SIG-M5 treated with dmso at 0.1 percent for 504 hours (cell line): ENCODE measurements at regions not wholly inside any gene's neighbourhood (a gene's known extent, or its start where the extent isn't known, plus 50 kb on each side); places are given as distances from the start of the nearest gene placed in this dataset.

Source experiments
- DNase-seq: peaks from one replicate; lab custom pipeline; 2025; ENCODE audit not compliant: unreplicated experiment; lab: John Stamatoyannopoulos, UW

GRCh38 chr4:22220965-22221364, 272.4 kb upstream of the KCNIP4 start:
- DNase-seq: no peak

GRCh38 chr4:22217480-22217879, 268.9 kb upstream of the KCNIP4 start:
- no peak for DNase-seq

GRCh38 chr4:22216278-22216677, 267.7 kb upstream of the KCNIP4 start:
- no peak for DNase-seq

GRCh38 chr4:22215084-22215483, 266.5 kb upstream of the KCNIP4 start:
- no peak for DNase-seq

- no peak for DNase-seq
Observed at GRCh38 chr4:22203711-22204011, 255.1 kb upstream of the KCNIP4 start.

- no peak for DNase-seq
Observed at GRCh38 chr4:22202975-22203710, 254.6 kb upstream of the KCNIP4 start.

- DNase-seq: no peak
Observed at GRCh38 chr4:22202246-22202974, 253.8 kb upstream of the KCNIP4 start.

- DNase-seq: no peak
Observed at GRCh38 chr4:22201256-22201655, 252.7 kb upstream of the KCNIP4 start.

- no peak for DNase-seq
Observed at GRCh38 chr4:22196551-22196950, 248.0 kb upstream of the KCNIP4 start.

GRCh38 chr4:22192084-22192511, 243.5 kb upstream of the KCNIP4 start:
- DNase-seq: no peak

- no peak for DNase-seq
Observed at GRCh38 chr4:22191565-22191964, 243.0 kb upstream of the KCNIP4 start.

- DNase-seq: no peak
Observed at GRCh38 chr4:22190855-22191254, 242.3 kb upstream of the KCNIP4 start.

GRCh38 chr4:22187203-22187820, 238.7 kb upstream of the KCNIP4 start:
- no peak for DNase-seq

GRCh38 chr4:22181736-22182135, 233.2 kb upstream of the KCNIP4 start:
- DNase-seq: no peak

- DNase-seq: no peak
Observed at GRCh38 chr4:22179124-22179874, 230.7 kb upstream of the KCNIP4 start.

- DNase-seq: no peak
Observed at GRCh38 chr4:22174640-22175039, 226.1 kb upstream of the KCNIP4 start.

GRCh38 chr4:22170353-22170752, 221.8 kb upstream of the KCNIP4 start:
- no peak for DNase-seq

GRCh38 chr4:22167201-22167600, 218.6 kb upstream of the KCNIP4 start:
- DNase-seq: no peak

GRCh38 chr4:22162454-22162853, 213.9 kb upstream of the KCNIP4 start:
- no peak for DNase-seq

GRCh38 chr4:22130741-22131140, 182.2 kb upstream of the KCNIP4 start:
- no peak for DNase-seq

- DNase-seq: no peak
Observed at GRCh38 chr4:22129454-22130029, 181.0 kb upstream of the KCNIP4 start.
